ENCODE measurements at regions not wholly inside any gene's neighbourhood (a gene's known extent, or its start where the extent isn't known, plus 50 kb on each side); places are given as distances from the start of the nearest gene placed in this dataset.

DNA sequence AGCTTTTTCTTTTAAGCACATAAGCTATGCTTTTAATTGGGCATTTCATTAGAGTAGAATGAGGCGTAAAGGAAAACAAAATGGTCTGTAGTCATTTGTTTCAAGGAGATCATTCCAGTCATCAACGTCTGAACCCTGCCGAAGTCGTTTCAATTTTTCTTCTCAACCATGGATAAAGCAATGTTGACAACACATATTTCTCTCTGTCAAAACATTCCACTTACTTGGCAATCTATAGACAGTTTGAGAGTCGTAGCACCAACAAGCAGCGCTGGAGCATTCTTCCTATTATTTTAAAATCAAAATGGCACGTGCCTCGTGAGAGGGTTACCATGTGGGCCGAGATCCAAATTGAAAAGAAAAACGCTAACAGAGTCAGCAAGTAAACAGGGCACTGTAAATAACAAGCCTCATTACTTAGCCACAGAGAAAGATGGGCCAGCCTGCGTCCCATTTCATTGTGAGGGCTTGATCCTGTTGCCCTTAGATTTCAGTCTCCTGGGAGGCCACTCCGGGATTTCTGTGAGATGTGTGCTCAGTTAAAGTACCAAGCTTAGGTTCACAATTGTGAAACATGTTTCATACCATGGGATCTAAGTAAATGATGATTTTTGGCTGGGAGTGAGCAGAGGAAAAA, 422.9 kb downstream of the DTWD2 start:
- H3K4me3 ChIP-seq = no peak overlapping the region
- H3K9ac ChIP-seq (ENCODE audit: insufficient read depth in 1 of 2, low read length in 2 of 2) = no peak overlapping the region
- peaks cover 0 to 4% (median 0%) of the 10 kb centered on the region in 4 donors for H3K9me3 ChIP-seq (ENCODE audit: control insufficient read depth in 4 of 4, insufficient read depth in 3 of 4, low read length in 3 of 4)
- H3K4me1 ChIP-seq (ENCODE audit: control insufficient read depth in 5 of 5, insufficient read depth in 5 of 5, low read length in 5 of 5) = no peaks in the 10 kb centered on the region
- DNase-seq (no peak), ATAC-seq (ENCODE audit: insufficient read depth, low FRiP score) (no peak)
- no peaks in the 10 kb centered on the region for H3K27me3 ChIP-seq (ENCODE audit: control insufficient read depth in 3 of 3, insufficient read depth in 3 of 3, low read length in 2 of 3)
- H3K36me3 ChIP-seq (ENCODE audit: control insufficient read depth in 4 of 4, insufficient read depth in 4 of 4, low read length in 4 of 4) = no peaks in the 10 kb centered on the region
- H3K27ac ChIP-seq (ENCODE audit: low read depth in 1 of 2, low read length in 1 of 2) = no peak overlapping the region
- TF ChIP-seq CTCF (IDR thresholded peaks at IDR 0.05; ENCODE audit: control extremely low read depth, extremely low read depth) = no peak
- WGBS, 2 donors = 82 to 88% methylated on average over 12 of the region's 12 CpGs

- WGBS, 2 donors = 94 to 98% methylated on average over 3 of the region's 3 CpGs
Observed at GRCh38 chr5:118561971-118562370, 426.4 kb downstream of the DTWD2 start.

DNA sequence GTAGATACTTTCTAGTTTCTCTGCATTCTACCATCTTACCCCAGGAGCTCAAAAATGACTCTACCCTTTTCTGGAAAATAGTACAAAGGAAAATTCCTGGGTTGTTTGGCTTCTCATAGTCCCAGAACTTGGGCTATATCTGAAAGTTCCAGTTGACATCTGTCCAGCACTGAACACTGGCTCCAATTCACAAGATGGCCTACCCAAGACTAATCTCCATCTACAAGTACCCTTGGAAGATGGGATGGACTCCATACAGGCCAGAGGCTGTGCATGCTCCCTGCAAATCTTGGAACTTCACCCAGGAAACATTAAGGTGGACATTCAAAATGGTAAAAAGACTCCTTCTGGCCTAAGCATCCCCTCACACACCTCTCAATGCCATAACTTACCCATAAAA, 427.1 kb downstream of the DTWD2 start:
- no peak overlapping the region for H3K4me3 ChIP-seq
- TF ChIP-seq CTCF (IDR thresholded peaks at IDR 0.05; ENCODE audit: control extremely low read depth, extremely low read depth) = no peak
- no peak for ATAC-seq (ENCODE audit: insufficient read depth, low FRiP score)
- H3K9ac ChIP-seq (ENCODE audit: insufficient read depth in 1 of 2, low read length in 2 of 2) = no peak overlapping the region
- DNase-seq = no peak
- no peaks in the 10 kb centered on the region for H3K9me3 ChIP-seq (ENCODE audit: control insufficient read depth in 4 of 4, insufficient read depth in 3 of 4, low read length in 3 of 4)
- H3K36me3 ChIP-seq (ENCODE audit: control insufficient read depth in 4 of 4, insufficient read depth in 4 of 4, low read length in 4 of 4) = no peaks in the 10 kb centered on the region
- no peak overlapping the region for H3K27ac ChIP-seq (ENCODE audit: low read depth in 1 of 2, low read length in 1 of 2)
- H3K27me3 ChIP-seq (ENCODE audit: control insufficient read depth in 3 of 3, insufficient read depth in 3 of 3, low read length in 2 of 3) = no peaks in the 10 kb centered on the region
- H3K4me1 ChIP-seq (ENCODE audit: control insufficient read depth in 5 of 5, insufficient read depth in 5 of 5, low read length in 5 of 5) = peaks cover 0 to 19% (median 0%) of the 10 kb centered on the region in 5 donors

More at GRCh38 chr5:118561971-118562370, 426.4 kb downstream of the DTWD2 start:
- Histone ChIP-seq H3K27ac (ENCODE audit: low read depth in 1 of 2, low read length in 1 of 2) (no peak overlapping the region), H3K9ac (ENCODE audit: insufficient read depth in 1 of 2, low read length in 2 of 2) (no peak overlapping the region), H3K9me3 (ENCODE audit: control insufficient read depth in 4 of 4, insufficient read depth in 3 of 4, low read length in 3 of 4) (no peaks in the 10 kb centered on the region), H3K4me1 (ENCODE audit: control insufficient read depth in 5 of 5, insufficient read depth in 5 of 5, low read length in 5 of 5) (peaks cover 0 to 16% (median 0%) of the 10 kb centered on the region in 5 donors), H3K36me3 (ENCODE audit: control insufficient read depth in 4 of 4, insufficient read depth in 4 of 4, low read length in 4 of 4) (no peaks in the 10 kb centered on the region), H3K27me3 (ENCODE audit: control insufficient read depth in 3 of 3, insufficient read depth in 3 of 3, low read length in 2 of 3) (no peaks in the 10 kb centered on the region), H3K4me3 (no peak overlapping the region)
- no peak for ATAC-seq (ENCODE audit: insufficient read depth, low FRiP score)
- TF ChIP-seq CTCF (IDR thresholded peaks at IDR 0.05; ENCODE audit: control extremely low read depth, extremely low read depth) = no peak
- DNase-seq = no peak

- Histone ChIP-seq H3K9me3 (ENCODE audit: control insufficient read depth in 4 of 4, insufficient read depth in 3 of 4, low read length in 3 of 4) (no peaks in the 10 kb centered on the region), H3K4me1 (ENCODE audit: control insufficient read depth in 5 of 5, insufficient read depth in 5 of 5, low read length in 5 of 5) (peaks cover 0 to 19% (median 0%) of the 10 kb centered on the region in 5 donors), H3K9ac (ENCODE audit: insufficient read depth in 1 of 2, low read length in 2 of 2) (no peak overlapping the region), H3K27me3 (ENCODE audit: control insufficient read depth in 3 of 3, insufficient read depth in 3 of 3, low read length in 2 of 3) (no peaks in the 10 kb centered on the region), H3K36me3 (ENCODE audit: control insufficient read depth in 4 of 4, insufficient read depth in 4 of 4, low read length in 4 of 4) (no peaks in the 10 kb centered on the region), H3K4me3 (no peak overlapping the region), H3K27ac (ENCODE audit: low read depth in 1 of 2, low read length in 1 of 2) (no peak overlapping the region)
- WGBS, 2 donors = 85 to 89% methylated on average over 1 of the region's 1 CpG
- TF ChIP-seq CTCF (IDR thresholded peaks at IDR 0.05; ENCODE audit: control extremely low read depth, extremely low read depth) = no peak
- no peak for DNase-seq
- ATAC-seq (ENCODE audit: insufficient read depth, low FRiP score) = no peak
Observed at GRCh38 chr5:118558871-118559270, 429.5 kb downstream of the DTWD2 start.
